GM12875 (cell line): ENCODE measurements at regions not wholly inside any gene's neighbourhood (a gene's known extent, or its start where the extent isn't known, plus 50 kb on each side); places are given as distances from the start of the nearest gene placed in this dataset.

Source experiments
- H3K4me3 ChIP-seq: one replicate; pipeline ENCODE4 v1.5.1; 2011; ENCODE audit warnings: low read depth, low read length, control low read depth
- TF ChIP-seq, protein P1 (sequence below): IDR thresholded peaks from 2 replicates; pipeline ENCODE4 v1.5.1; 2011; ENCODE audit warnings: low read depth, mild to moderate bottlenecking, control low read depth, inconsistent platforms, low read length, moderate library complexity, borderline replicate concordance; ENCODE audit not compliant: insufficient read depth

DNA sequence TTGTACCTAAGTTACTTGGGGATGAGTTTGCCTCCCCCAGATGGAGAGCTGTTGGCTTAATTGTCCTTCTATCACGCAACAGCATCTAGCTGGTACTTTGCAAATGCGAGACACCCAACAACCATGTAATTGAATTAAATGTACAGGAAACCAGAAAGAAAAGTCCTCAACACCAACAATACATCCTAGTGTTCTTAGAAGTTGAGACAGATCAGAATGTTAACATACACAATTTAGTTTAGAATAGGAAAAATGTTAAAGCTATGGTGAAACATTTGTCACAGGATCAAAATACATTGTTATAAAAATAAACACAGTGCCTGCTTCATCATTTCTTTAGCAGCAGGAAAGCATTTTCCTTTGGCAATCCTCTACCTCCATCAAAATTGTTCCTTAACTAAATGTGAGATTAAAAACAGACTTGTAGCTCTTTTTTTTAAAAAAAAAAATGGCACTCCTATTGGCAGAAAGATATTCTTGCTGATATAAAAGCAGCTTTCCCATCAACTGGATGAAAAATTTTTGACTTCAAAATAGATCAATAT lies 163.1 kb upstream of the MID1 start:
- TF ChIP-seq, protein P1, sequence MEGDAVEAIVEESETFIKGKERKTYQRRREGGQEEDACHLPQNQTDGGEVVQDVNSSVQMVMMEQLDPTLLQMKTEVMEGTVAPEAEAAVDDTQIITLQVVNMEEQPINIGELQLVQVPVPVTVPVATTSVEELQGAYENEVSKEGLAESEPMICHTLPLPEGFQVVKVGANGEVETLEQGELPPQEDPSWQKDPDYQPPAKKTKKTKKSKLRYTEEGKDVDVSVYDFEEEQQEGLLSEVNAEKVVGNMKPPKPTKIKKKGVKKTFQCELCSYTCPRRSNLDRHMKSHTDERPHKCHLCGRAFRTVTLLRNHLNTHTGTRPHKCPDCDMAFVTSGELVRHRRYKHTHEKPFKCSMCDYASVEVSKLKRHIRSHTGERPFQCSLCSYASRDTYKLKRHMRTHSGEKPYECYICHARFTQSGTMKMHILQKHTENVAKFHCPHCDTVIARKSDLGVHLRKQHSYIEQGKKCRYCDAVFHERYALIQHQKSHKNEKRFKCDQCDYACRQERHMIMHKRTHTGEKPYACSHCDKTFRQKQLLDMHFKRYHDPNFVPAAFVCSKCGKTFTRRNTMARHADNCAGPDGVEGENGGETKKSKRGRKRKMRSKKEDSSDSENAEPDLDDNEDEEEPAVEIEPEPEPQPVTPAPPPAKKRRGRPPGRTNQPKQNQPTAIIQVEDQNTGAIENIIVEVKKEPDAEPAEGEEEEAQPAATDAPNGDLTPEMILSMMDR, result no peak
- H3K4me3 ChIP-seq, result no peak overlapping the region

DNA sequence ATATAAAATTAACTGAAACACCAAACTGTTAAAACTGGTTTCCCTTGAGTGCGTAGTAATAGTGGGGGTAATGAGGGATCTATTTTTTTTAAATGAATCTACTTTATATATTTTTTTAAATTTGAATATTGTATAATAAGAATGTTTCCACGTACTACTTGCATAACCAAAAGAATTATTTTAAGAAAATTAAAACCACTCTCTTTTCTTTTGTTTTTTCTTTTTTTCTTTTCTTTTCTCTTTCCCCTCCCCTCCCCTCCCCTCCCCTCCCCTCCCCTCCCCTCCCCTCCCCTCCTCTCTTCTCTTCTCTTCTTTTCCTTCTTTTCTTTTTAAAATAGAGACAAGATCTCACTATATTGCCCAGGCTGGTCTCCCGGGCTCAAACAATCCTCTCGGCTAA lies 166.9 kb upstream of the MID1 start:
- H3K4me3 ChIP-seq, result no peak overlapping the region
- TF ChIP-seq, protein P1, result no peak

DNA sequence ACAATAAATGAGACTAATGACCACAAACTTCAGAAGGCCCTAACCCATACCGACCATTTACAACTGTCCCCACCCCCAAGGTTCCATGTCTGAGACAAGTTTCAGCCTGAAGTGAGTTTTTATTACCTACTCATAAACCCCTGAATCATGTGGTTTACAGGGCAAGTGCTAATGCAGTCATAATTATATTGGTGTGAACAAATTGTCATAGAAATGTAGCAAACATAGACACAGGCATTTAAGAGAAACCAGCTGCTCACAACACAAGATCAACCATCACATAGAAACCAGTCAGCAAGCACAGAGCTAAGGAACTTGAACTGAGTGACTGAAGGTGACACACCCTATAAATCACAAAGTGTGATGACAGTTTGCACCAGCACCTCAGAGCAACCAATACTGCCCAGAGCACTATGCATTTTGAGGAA lies 173.8 kb upstream of the MID1 start:
- TF ChIP-seq, protein P1, result no peak
- H3K4me3 ChIP-seq, result no peak overlapping the region

DNA sequence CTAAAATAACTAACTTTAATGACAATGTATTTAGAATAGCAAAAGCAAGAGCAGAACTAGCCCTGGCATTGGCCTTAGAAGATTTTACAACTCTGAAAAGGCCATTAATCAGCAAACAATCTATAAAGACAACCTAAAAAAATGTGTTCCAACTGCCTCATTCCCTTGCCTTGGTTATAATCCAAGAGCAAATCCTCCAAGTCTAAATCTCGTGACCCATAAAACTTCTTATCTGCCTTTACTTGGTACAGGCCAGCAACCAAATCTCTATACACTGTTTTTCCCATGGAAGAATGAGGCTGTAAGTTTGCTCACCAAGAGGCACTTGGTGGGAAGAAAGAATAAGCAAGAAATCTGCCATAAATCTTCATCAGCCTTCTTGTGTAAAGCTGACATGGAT lies 175.3 kb upstream of the MID1 start:
- H3K4me3 ChIP-seq, result no peak overlapping the region
- TF ChIP-seq, protein P1, result no peak

DNA sequence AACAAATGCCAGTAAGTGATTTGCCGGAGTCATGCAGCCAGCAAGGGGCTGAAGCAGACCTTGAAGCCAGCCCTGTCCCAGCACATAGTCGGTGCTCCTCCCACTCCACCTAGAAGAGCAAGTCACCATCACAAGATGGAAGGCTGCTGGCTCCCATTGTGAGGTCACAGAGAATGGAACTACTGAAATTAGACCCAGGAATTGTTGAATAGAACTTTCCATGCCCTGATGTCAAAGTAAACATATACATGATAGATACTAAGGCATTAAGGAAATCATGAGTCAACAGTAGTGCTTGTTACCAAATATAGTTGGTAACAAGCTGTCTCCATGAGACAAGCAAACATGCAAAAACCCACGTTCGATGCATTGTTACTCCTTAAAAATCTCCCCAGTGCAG lies 177.1 kb upstream of the MID1 start:
- TF ChIP-seq, protein P1, result no peak
- no peak overlapping the region for H3K4me3 ChIP-seq

DNA sequence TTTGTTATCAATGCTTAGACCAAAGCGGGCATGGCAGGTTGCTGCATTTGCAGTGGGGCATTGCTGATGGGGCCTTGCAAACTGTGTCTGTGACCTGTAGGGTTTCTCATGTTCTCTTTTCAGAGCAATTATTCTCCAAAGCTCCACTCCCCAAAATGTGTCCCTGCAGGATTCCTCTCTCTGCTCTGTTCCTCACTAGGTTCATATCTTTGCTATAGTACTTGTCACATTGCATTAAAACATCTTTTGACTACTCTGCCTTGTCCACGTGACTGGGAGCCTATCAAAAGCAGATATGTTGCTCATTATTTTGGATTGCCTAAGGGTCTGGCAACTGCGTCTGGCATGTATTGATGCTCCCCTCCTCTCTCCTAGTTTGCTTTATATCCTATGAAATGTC lies 177.7 kb upstream of the MID1 start:
- H3K4me3 ChIP-seq, result no peak overlapping the region
- TF ChIP-seq, protein P1, result no peak

DNA sequence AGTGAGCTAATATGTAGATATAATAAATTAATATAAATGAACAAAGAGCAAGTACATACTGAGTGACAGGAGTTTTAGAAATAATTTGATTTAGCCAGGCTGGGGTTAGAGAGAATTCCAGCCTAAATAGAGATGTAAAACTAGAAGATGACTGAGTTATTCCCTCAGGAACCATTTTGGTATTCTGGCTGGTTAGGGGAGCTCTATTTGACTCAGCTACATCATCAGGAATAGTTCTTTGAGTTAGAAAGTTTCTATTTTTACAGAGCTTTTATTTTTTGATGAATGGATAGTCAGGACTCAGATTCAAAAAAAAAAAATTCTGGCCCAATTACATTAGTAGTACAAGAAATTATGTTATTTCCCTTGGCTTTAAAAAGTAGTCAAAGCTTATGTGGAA lies 180.4 kb upstream of the MID1 start:
- TF ChIP-seq, protein P1, result no peak
- H3K4me3 ChIP-seq, result no peak overlapping the region
